Smooth muscle cell (in vitro differentiated cells): ENCODE measurements at regions not wholly inside any gene's neighbourhood (a gene's known extent, or its start where the extent isn't known, plus 50 kb on each side); places are given as distances from the start of the nearest gene placed in this dataset.

Experiments
- DNase-seq: peaks from one replicate; lab custom pipeline; 2025; ENCODE audit not compliant: unreplicated experiment; lab: John Stamatoyannopoulos, UW
- H2AFZ ChIP-seq: fragments of 200-600 bp; sonication (generic); 2 replicates; pipeline ENCODE4 v1.6.0; 2016; ENCODE audit warnings: antibody characterized with exemption, low read depth, mild to moderate bottlenecking
- H3F3A ChIP-seq: fragments of 200-600 bp; sonication (generic); 2 replicates; pipeline ENCODE4 v1.6.0; 2017; ENCODE audit warnings: antibody characterized with exemption, low read depth
- H3K27ac ChIP-seq: fragments of 200-600 bp; sonication (generic); 2 replicates; pipeline ENCODE4 v1.5.1; 2016; ENCODE audit warnings: low read depth, mild to moderate bottlenecking
- H3K27me3 ChIP-seq: fragments of 200-600 bp; sonication (generic); 2 replicates; pipeline ENCODE4 v1.6.1; 2016; ENCODE audit warnings: low read depth, mild to moderate bottlenecking
- H3K36me3 ChIP-seq: fragments of 200-600 bp; sonication (generic); 2 replicates; pipeline ENCODE4 v1.5.1; 2016; ENCODE audit warnings: low read depth
- H3K4me1 ChIP-seq: fragments of 200-600 bp; sonication (generic); 2 replicates; pipeline ENCODE4 v1.5.1; 2016; ENCODE audit warnings: low read depth
- H3K4me2 ChIP-seq: fragments of 200-600 bp; sonication (generic); 2 replicates; pipeline ENCODE4 v1.6.0; 2016; ENCODE audit warnings: mild to moderate bottlenecking
- H3K4me3 ChIP-seq: fragments of 200-600 bp; sonication (generic); 2 replicates; pipeline ENCODE4 v1.5.1; 2016; ENCODE audit warnings: mild to moderate bottlenecking
- H3K79me2 ChIP-seq: fragments of 200-600 bp; sonication (generic); 2 replicates; pipeline ENCODE4 v1.6.0; 2016; ENCODE audit warnings: low read depth, mild to moderate bottlenecking
- H3K9ac ChIP-seq: fragments of 200-600 bp; sonication (generic); 2 replicates; pipeline ENCODE4 v1.6.0; 2016; ENCODE audit warnings: low read depth
- H3K9me3 ChIP-seq: fragments of 200-600 bp; sonication (generic); replicated peaks from 2 replicates; pipeline ENCODE4 v1.5.1; 2016; ENCODE audit warnings: low read depth
- H4K20me1 ChIP-seq: fragments of 200-600 bp; sonication (generic); 2 replicates; pipeline ENCODE4 v1.6.0; 2016; ENCODE audit warnings: low read depth
- CTCF ChIP-seq: fragments of 200-600 bp; sonication (generic); IDR thresholded peaks from 2 replicates; pipeline ENCODE4 v1.5.1; 2017; ENCODE audit warnings: borderline replicate concordance, mild to moderate bottlenecking, antibody characterized with exemption; ENCODE audit not compliant: insufficient read depth, poor library complexity, severe bottlenecking
- WGBS: methylation state at CpG from one replicate; pipeline ENCODE4 v1.1.7; 2016; ENCODE audit warnings: low lambda C conversion rate; 5-methylcytosine and 5-hydroxymethylcytosine counted together

- Histone ChIP-seq H3K4me1 (no peaks in the 10 kb centered on the region), H3F3A (no peaks in the 10 kb centered on the region), H3K27me3 (no peaks in the 10 kb centered on the region), H3K79me2 (no peaks in the 10 kb centered on the region), H2AFZ (peak overlapping the region; percentile 75), H3K4me3 (no peak overlapping the region), H4K20me1 (no peaks in the 10 kb centered on the region), H3K36me3 (no peaks in the 10 kb centered on the region), H3K27ac (peak overlapping the region; percentile 18), H3K4me2 (peak overlapping the region; percentile 30), H3K9me3 (no peaks in the 10 kb centered on the region), H3K9ac (no peak overlapping the region)
- TF ChIP-seq CTCF, result no peak
- WGBS, result 35% methylated on average over 3 of the region's 3 CpGs
- DNase-seq, result no peak
Observed at GRCh38 chr10:3426190-3426845, 253.7 kb upstream of the PITRM1 start.

GRCh38 chr10:3425716-3426115 is 253.1 kb upstream of the PITRM1 start:
- Histone ChIP-seq H3K36me3 (no peaks in the 10 kb centered on the region), H3F3A (no peaks in the 10 kb centered on the region), H3K4me1 (no peaks in the 10 kb centered on the region), H4K20me1 (no peaks in the 10 kb centered on the region), H3K9ac (no peak overlapping the region), H3K4me2 (no peak overlapping the region), H2AFZ (no peak overlapping the region), H3K4me3 (no peak overlapping the region), H3K79me2 (no peaks in the 10 kb centered on the region), H3K27me3 (no peaks in the 10 kb centered on the region), H3K27ac (no peak overlapping the region), H3K9me3 (no peaks in the 10 kb centered on the region)
- 94% methylated on average over 6 of the region's 6 CpGs for WGBS
- no peak for TF ChIP-seq CTCF
- no peak for DNase-seq

- no peak overlapping the region for H3K4me3 ChIP-seq
- WGBS, result 98% methylated on average over 5 of the region's 5 CpGs
- no peak overlapping the region for H3K9ac ChIP-seq
Observed at GRCh38 chr10:3425261-3425660, 252.7 kb upstream of the PITRM1 start.

More at GRCh38 chr10:3425261-3425660, 252.7 kb upstream of the PITRM1 start:
- Histone ChIP-seq H3F3A (no peaks in the 10 kb centered on the region), H2AFZ (no peak overlapping the region), H4K20me1 (no peaks in the 10 kb centered on the region), H3K4me1 (no peaks in the 10 kb centered on the region), H3K4me2 (no peak overlapping the region), H3K79me2 (no peaks in the 10 kb centered on the region), H3K27ac (no peak overlapping the region), H3K9me3 (no peaks in the 10 kb centered on the region), H3K36me3 (no peaks in the 10 kb centered on the region), H3K27me3 (no peaks in the 10 kb centered on the region)
- TF ChIP-seq CTCF, result no peak
- DNase-seq, result no peak
